B cell (primary cell): ENCODE measurements at regions not wholly inside any gene's neighbourhood (a gene's known extent, or its start where the extent isn't known, plus 50 kb on each side); places are given as distances from the start of the nearest gene placed in this dataset.

Source experiments
- EZH2 ChIP-seq: IDR thresholded peaks from 2 replicates; pipeline ENCODE4 v1.6.1; 2012; ENCODE audit warnings: borderline replicate concordance, low read depth, mild to moderate bottlenecking, moderate library complexity, low read length; ENCODE audit not compliant: insufficient read depth, poor library complexity, severe bottlenecking
- TF ChIP-seq, protein P1 (sequence below): fragments of 200-600 bp; IDR thresholded peaks from one replicate; pipeline ENCODE4 v1.8.0; 2022; ENCODE audit warnings: antibody characterized with exemption, mild to moderate bottlenecking

DNA sequence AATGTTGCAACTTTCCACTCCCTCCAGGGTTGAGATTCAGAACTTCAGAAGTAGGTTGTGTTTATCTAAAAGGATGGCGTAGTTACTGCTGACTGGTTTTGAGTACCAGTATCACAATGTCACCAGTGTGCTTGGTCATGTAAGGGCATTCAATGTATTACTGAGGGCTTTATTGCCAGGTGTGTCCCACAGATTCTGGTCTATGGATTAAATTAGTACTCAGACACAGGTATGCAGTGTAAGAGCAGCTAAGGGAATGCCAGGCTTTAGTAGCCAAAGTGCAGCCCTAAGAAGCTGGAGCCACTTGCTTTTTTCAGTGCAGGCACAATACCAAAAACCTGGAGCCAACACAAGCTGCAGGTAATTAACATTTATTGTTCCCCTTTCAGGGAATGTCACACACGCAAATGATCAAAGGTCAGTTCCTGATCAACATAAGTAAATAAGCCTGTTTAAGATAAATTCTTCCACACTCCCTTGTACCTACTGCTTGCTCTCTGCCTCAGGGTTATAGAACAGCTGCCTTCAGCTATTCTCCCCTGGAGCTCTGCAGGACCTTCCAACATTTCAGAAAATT lies 130.1 kb upstream of the ZNF91 start:
- TF ChIP-seq, protein P1, sequence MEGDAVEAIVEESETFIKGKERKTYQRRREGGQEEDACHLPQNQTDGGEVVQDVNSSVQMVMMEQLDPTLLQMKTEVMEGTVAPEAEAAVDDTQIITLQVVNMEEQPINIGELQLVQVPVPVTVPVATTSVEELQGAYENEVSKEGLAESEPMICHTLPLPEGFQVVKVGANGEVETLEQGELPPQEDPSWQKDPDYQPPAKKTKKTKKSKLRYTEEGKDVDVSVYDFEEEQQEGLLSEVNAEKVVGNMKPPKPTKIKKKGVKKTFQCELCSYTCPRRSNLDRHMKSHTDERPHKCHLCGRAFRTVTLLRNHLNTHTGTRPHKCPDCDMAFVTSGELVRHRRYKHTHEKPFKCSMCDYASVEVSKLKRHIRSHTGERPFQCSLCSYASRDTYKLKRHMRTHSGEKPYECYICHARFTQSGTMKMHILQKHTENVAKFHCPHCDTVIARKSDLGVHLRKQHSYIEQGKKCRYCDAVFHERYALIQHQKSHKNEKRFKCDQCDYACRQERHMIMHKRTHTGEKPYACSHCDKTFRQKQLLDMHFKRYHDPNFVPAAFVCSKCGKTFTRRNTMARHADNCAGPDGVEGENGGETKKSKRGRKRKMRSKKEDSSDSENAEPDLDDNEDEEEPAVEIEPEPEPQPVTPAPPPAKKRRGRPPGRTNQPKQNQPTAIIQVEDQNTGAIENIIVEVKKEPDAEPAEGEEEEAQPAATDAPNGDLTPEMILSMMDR, result no peak
- TF ChIP-seq EZH2, result no peak
